RWPE1 (cell line): ENCODE measurements at regions not wholly inside any gene's neighbourhood (a gene's known extent, or its start where the extent isn't known, plus 50 kb on each side); places are given as distances from the start of the nearest gene placed in this dataset.

ENCODE experiments used
- CTCF ChIA-PET: fragments of 350-600 bp; sonication (Branson Sonifier 250); formaldehyde crosslinking; extraction: SDS; loops from one replicate; lab custom pipeline; 2021; lab: Yijun Ruan, JAX
- POLR2A ChIA-PET: fragments of 400-600 bp; formaldehyde crosslinking; extraction: SDS; loops from one replicate; lab custom pipeline; 2020; ENCODE audit warnings: antibody characterized with exemption; ENCODE audit not compliant: low non-redundant PET; lab: Yijun Ruan, JAX
- DNase-seq: peaks from one replicate; pipeline ENCODE4 v3.0.0; 2012; ENCODE audit warnings: low spot score
- H3K27ac ChIP-seq: fragments of 450-650 bp; 2 replicates; pipeline ENCODE4 v1.5.1; 2017
- TF ChIP-seq, protein P1 (sequence below): fragments of 450-650 bp; conservative IDR thresholded peaks from 2 replicates; pipeline ENCODE4 v1.5.1; 2017; ENCODE audit warnings: low read depth, mild to moderate bottlenecking

DNA sequence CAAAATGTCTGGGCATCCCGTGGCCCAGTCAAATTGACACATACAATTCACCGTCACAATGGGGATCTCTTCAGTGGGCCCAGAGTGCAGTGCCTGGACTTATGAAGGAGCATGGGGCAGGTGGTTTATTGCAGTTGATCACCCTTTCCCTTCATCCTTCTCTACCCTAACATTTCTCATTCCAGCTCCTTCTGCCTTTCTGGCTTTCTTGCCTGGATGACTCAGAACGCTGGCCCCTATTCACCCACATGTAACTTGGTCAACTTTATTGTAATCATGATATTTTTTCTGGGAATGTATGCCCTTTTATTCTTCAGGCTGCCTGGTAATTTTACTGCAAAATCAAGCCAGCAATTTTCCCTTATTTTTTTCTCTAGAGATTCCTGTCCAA is 179.9 kb upstream of the DTNBP1 start:
- POLR2A ChIA-PET, result no interaction called here
- TF ChIP-seq, protein P1, sequence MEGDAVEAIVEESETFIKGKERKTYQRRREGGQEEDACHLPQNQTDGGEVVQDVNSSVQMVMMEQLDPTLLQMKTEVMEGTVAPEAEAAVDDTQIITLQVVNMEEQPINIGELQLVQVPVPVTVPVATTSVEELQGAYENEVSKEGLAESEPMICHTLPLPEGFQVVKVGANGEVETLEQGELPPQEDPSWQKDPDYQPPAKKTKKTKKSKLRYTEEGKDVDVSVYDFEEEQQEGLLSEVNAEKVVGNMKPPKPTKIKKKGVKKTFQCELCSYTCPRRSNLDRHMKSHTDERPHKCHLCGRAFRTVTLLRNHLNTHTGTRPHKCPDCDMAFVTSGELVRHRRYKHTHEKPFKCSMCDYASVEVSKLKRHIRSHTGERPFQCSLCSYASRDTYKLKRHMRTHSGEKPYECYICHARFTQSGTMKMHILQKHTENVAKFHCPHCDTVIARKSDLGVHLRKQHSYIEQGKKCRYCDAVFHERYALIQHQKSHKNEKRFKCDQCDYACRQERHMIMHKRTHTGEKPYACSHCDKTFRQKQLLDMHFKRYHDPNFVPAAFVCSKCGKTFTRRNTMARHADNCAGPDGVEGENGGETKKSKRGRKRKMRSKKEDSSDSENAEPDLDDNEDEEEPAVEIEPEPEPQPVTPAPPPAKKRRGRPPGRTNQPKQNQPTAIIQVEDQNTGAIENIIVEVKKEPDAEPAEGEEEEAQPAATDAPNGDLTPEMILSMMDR, result no peak
- DNase-seq, result no peak
- no peak overlapping the region for H3K27ac ChIP-seq
- CTCF ChIA-PET, result interaction anchor here (0.5 kb wide), 1 partner anchor 17 kb away, joined by 3 read pairs; no protein-coding TSS in a partner anchor

DNA sequence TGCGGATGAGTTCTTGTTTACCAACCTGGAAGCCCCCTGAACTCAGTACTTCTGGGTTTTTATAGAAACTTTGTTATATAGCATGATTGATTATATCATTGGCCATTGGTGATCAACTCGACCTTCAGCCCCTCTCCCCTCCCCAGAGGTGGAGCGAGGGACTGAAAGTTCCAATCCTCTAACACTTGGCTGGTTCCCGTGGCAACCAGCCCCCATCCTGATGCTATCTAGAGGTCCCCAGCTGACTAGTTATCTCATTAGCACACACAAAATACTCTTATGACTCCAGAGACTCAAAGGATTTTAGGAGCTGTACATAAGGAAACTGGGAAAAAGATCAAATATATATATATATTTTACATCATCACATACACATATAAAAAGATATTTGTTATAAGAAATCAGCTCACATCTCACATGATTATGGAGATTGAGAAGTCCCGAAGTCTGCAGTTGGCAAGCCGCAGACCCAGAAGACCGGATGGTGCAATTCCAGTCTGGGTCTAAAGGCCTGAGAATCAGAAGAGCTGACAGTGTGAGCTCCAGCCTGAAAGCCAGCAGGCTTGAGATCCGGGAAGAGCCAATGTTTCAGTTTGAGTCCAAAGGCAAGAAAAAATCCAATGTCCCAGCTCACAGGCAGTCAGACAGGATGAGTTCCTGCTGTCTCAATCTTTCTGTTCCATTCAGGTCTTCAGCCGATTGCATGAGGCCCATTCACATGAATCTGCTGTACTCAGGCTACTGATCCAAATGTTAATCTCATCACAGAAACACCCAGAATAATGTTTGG is 179.3 kb upstream of the DTNBP1 start:
- no peak overlapping the region for H3K27ac ChIP-seq
- TF ChIP-seq, protein P1, result no peak
- POLR2A ChIA-PET, result no interaction called here
- CTCF ChIA-PET, result no interaction called here
- DNase-seq, result no peak

DNA sequence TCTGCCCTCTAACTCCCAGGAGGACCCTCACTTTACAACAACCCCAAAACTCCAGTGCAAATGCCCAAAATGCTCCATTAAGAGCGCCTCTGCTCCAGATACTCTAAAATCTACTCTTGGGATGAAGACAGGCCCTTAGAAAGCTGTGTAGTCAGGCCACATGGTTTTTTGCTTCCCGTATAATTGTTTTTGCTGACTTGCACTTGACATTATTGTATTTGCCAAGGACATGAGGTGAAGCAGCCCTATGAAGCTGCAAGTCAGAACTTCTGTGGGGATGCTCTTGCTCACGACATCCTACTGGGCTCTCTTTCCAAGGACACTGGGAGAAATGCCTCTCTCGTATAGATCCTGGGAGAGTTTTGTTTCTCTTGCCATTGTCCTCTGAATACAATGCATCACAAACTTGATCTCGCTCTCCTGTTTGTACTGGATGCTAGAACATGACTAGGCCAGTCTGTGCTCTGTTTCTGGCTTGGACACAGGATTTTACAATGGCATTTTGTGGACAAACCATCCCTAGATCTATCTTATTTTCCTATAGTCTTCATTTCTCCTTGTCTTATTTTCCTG is 177.2 kb upstream of the DTNBP1 start:
- no peak overlapping the region for H3K27ac ChIP-seq
- DNase-seq, result no peak
- ChIA-PET CTCF (no interaction called here), POLR2A (no interaction called here)
- TF ChIP-seq, protein P1, result no peak

DNA sequence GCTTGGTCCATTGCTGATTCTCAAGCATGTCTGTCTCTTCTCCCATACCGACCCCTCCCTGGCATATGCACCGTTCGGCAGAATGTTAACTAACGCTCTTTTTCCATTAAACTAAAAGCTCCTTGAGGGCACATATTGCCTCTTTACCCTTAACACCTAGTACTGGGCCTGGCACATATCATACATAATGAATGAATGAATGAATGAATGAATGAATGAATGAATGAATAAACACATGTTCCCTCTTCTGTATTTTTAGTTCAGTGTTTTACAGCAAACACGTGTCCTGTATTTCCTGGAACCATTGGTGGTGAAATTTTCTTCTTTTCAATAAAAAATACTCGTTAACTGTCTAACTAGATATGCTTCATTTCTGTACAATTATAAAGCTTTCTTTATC is 174.4 kb upstream of the DTNBP1 start:
- CTCF ChIA-PET, result no interaction called here
- TF ChIP-seq, protein P1, result no peak
- no peak for DNase-seq
- H3K27ac ChIP-seq, result no peak overlapping the region
- POLR2A ChIA-PET, result no interaction called here

DNA sequence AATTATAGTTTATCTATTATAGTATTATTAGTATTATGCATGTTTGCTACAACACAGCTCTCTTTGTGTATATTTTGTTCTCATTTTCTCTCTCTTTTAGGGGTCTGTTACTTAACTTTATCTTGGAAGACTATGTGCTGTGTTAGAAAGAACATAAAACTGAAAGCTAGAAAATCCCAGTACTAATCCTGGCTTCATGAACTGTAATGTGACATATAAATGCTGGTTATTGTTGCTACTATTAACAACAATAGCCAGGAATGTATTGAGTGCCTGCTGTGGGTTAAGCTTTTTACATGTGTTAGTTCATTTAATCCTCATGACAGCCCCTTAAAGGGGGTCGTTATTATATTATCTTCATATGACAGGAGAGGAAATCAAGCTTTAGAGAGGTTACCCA is 170.0 kb upstream of the DTNBP1 start:
- ChIA-PET POLR2A (no interaction called here), CTCF (no interaction called here)
- no peak overlapping the region for H3K27ac ChIP-seq
- TF ChIP-seq, protein P1, result no peak
- DNase-seq, result no peak

DNA sequence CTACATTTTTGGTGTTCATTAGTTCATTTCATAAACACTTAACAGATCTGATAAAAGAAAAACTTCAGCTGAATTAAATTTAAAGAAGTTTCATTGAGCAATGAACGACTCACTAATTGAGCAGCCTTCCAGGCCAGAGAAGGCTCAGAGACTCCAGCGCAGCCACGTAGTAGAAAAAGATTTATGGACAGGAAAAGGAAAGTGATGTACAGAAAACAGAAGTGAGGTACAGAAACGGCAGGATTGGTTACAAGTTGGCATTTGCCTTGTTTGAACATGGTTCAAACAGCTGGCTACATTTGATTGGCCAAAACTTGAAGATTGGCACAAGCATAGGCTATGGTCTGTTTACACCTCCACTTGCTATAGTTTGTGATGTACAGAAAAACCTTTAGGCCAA is 166.3 kb upstream of the DTNBP1 start:
- TF ChIP-seq, protein P1, result no peak
- no peak for DNase-seq
- H3K27ac ChIP-seq, result no peak overlapping the region
- POLR2A ChIA-PET, result no interaction called here
- CTCF ChIA-PET, result interaction anchor here (0.6 kb wide), 1 partner anchor 12 kb away, joined by 3 read pairs; no protein-coding TSS in a partner anchor
